ENCODE measurements at regions not wholly inside any gene's neighbourhood (a gene's known extent, or its start where the extent isn't known, plus 50 kb on each side); places are given as distances from the start of the nearest gene placed in this dataset.

- Histone ChIP-seq H2AFZ (no peak overlapping the region; the same call in 1 of the 2 replicates), H3K9me2 (ENCODE audit: insufficient read depth) (peaks cover 12% of the 10 kb centered on the region; the same call in 1 of the 2 replicates), H3K4me1 (ENCODE audit: insufficient read depth) (no peaks in the 10 kb centered on the region), H3K27me3 (ENCODE audit: insufficient read depth) (no peaks in the 10 kb centered on the region), H4K20me1 (replicated peaks; ENCODE audit: insufficient read depth) (no peaks in the 10 kb centered on the region), H3K27ac (ENCODE audit: low read depth) (no peak overlapping the region), H3K4me2 (no peak overlapping the region), H3K4me3 (no peak overlapping the region), H3F3A (replicated peaks; ENCODE audit: low read depth) (no peaks in the 10 kb centered on the region), H3K36me3 (ENCODE audit: insufficient read depth) (no peaks in the 10 kb centered on the region), H3K79me2 (replicated peaks; ENCODE audit: insufficient read depth) (no peaks in the 10 kb centered on the region)
- Mint-ChIP-seq H3K36me3 (ENCODE audit: low read depth) (no peaks in the 10 kb centered on the region), H3K4me3 (no peak overlapping the region), H3K4me1 (no peaks in the 10 kb centered on the region), H3K27me3 (ENCODE audit: insufficient read depth, low read depth, poor library complexity) (peaks cover 3% of the 10 kb centered on the region), H3K27ac (no peak overlapping the region), H3K9me3 (no peaks in the 10 kb centered on the region)
- DNase-seq (ENCODE audit: low spot score) (no peak), ATAC-seq (no peak)
- TF ChIP-seq CREB1 (CRISPR knock-in tag; IDR thresholded peaks at IDR 0.05; ENCODE audit: low read depth) (no peak), ETS1 (IDR thresholded peaks at IDR 0.05) (no peak), JUNB (IDR thresholded peaks at IDR 0.05; ENCODE audit: unreplicated experiment) (no peak), ZNF114 (CRISPR knock-in tag; IDR thresholded peaks at IDR 0.05) (no peak), EZH2phosphoT487 (IDR thresholded peaks at IDR 0.05; ENCODE audit: unreplicated experiment) (no peak), REST (IDR thresholded peaks at IDR 0.05; ENCODE audit: unreplicated experiment) (no peak), STAT1 (IDR thresholded peaks at IDR 0.05; ENCODE audit: unreplicated experiment) (no peak), CTCF (conservative IDR thresholded peaks at IDR 0.05; ENCODE audit: low read depth in 2 of 2) (no peak), ZNF331 (CRISPR knock-in tag; IDR thresholded peaks at IDR 0.05; ENCODE audit: low read depth) (no peak), POLR2AphosphoS5 (IDR thresholded peaks at IDR 0.05; ENCODE audit: low read depth) (no peak), NANOG (IDR thresholded peaks at IDR 0.05; ENCODE audit: borderline replicate concordance) (no peak), ZNF462 (CRISPR knock-in tag; IDR thresholded peaks at IDR 0.05) (no peak), EZH2 (IDR thresholded peaks at IDR 0.05; ENCODE audit: low read depth, unreplicated experiment) (no peak)
These were observed 260.0 kb downstream of the PIK3R1 start for GRCh38 chr5:68475476-68475983.

Measured in GM23338 (cell line).